Stimulated activated CD4-positive, alpha-beta T cell treated with anti-CD3 and anti-CD28 coated beads, TNF-alpha, amount 100 ng/mL, for 24 hours (primary cell): ENCODE measurements at regions not wholly inside any gene's neighbourhood (a gene's known extent, or its start where the extent isn't known, plus 50 kb on each side); places are given as distances from the start of the nearest gene placed in this dataset.

Source experiments
- DNase-seq, 3 experiments: peaks; one replicate each; pipeline ENCODE4 v3.0.0-alpha.2; 2020; ENCODE audit warnings: low read depth in 3 of 3

- DNase-seq: no peak
Observed at GRCh38 chr9:22286661-22287060, 160.0 kb upstream of the DMRTA1 start.

- DNase-seq: no peak
Observed at GRCh38 chr9:22288661-22289060, 158.0 kb upstream of the DMRTA1 start.

- no peak for DNase-seq
Observed at GRCh38 chr9:22307013-22307711, 139.5 kb upstream of the DMRTA1 start.

- DNase-seq: no peak
Observed at GRCh38 chr9:22308177-22308576, 138.4 kb upstream of the DMRTA1 start.

GRCh38 chr9:22316645-22317044 is 130.0 kb upstream of the DMRTA1 start:
- DNase-seq: no peak

GRCh38 chr9:22331533-22331932 is 115.1 kb upstream of the DMRTA1 start:
- no peak for DNase-seq

- DNase-seq: no peak
Observed at GRCh38 chr9:22332202-22332601, 114.4 kb upstream of the DMRTA1 start.

GRCh38 chr9:22337261-22337660 is 109.4 kb upstream of the DMRTA1 start:
- DNase-seq: no peak

- no peak for DNase-seq
Observed at GRCh38 chr9:22342491-22343217, 104.0 kb upstream of the DMRTA1 start.

- DNase-seq: no peak
Observed at GRCh38 chr9:22343218-22343611, 103.4 kb upstream of the DMRTA1 start.

- no peak for DNase-seq
Observed at GRCh38 chr9:22354699-22355384, 91.8 kb upstream of the DMRTA1 start.

- DNase-seq: no peak
Observed at GRCh38 chr9:22356985-22357384, 89.6 kb upstream of the DMRTA1 start.

GRCh38 chr9:22363421-22363887 is 83.2 kb upstream of the DMRTA1 start:
- no peak for DNase-seq

- DNase-seq: no peak
Observed at GRCh38 chr9:22373636-22374035, 73.0 kb upstream of the DMRTA1 start.

GRCh38 chr9:22374051-22374450 is 72.6 kb upstream of the DMRTA1 start:
- DNase-seq: no peak

- DNase-seq: no peak
Observed at GRCh38 chr9:22379272-22379671, 67.4 kb upstream of the DMRTA1 start.

- DNase-seq: no peak
Observed at GRCh38 chr9:22381170-22381569, 65.5 kb upstream of the DMRTA1 start.

- no peak for DNase-seq
Observed at GRCh38 chr9:22382331-22382730, 64.3 kb upstream of the DMRTA1 start.

GRCh38 chr9:22383718-22384117 is 62.9 kb upstream of the DMRTA1 start:
- DNase-seq: no peak

- DNase-seq: no peak
Observed at GRCh38 chr9:22389271-22389670, 57.4 kb upstream of the DMRTA1 start.

- no peak for DNase-seq
Observed at GRCh38 chr9:22392523-22392922, 54.1 kb upstream of the DMRTA1 start.

GRCh38 chr9:22395687-22396141 is 50.9 kb upstream of the DMRTA1 start:
- DNase-seq: no peak
